DMS153 (cell line): ENCODE measurements at regions not wholly inside any gene's neighbourhood (a gene's known extent, or its start where the extent isn't known, plus 50 kb on each side); places are given as distances from the start of the nearest gene placed in this dataset.
"Not testable (repeated sequence)": the region's sequence is repeated elsewhere in the genome, so short reads cannot be mapped to it uniquely, and the experiment has no call there.

Experiments used
- DNase-seq: peaks from one replicate; lab custom pipeline; 2025; lab: John Stamatoyannopoulos, UW

DNA sequence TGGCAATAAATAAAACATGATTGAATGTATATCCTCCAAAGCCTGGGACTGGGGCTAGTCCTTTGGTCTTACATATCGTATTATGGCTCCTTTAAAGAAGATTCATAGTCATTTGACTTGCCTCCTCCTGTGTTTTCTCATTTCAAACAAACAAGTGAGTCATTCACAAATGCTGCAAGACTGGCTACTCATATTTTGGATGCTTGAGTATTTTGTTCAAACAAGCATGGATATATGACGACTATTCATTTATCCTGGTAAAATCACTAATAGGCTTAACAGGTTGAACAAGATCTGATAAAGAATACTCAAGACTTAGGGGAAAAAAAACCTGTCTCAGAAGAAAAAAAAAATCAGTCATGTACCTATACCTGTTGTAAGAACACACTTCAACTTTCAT lies 111.1 kb upstream of the CCDC28A start:
- no peak for DNase-seq

DNA sequence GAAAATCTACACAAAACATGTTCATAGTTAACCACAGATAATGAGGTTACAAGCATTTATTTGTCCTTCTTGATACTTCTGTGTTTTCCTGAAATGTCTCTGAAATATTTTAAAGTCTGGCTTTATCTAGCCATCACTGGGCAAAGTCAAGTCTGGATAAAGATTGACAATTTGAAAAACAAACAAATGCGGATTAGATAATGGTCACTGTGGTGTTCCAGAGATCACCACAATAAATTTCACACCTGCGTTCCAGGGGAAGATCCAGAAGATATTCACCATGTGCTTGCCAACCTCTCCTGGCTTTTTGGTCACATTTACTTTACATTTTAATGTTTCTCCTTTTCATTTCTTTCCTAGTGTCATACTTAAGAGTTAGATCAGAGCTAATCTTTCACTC lies 109.7 kb upstream of the CCDC28A start:
- DNase-seq: no peak

DNA sequence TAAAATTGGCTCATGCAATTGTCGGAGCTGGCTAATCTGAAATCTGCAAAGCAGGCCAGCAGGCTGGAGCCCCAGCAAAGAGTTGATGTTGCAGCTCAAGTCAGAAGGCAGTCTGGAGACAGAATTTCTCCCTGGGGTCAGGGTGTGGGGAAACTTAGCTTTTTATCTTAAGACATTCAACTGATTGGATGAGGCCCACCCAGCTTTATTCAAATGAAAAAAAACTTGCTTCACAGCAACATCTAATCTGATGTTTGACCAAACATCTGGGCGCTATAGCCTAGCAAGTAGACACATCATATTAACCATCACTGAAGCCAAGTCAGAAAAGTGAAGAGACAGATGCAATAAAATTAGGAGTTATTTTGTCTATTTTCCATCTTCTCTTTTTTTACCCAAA lies 108.8 kb upstream of the CCDC28A start:
- no peak for DNase-seq

DNA sequence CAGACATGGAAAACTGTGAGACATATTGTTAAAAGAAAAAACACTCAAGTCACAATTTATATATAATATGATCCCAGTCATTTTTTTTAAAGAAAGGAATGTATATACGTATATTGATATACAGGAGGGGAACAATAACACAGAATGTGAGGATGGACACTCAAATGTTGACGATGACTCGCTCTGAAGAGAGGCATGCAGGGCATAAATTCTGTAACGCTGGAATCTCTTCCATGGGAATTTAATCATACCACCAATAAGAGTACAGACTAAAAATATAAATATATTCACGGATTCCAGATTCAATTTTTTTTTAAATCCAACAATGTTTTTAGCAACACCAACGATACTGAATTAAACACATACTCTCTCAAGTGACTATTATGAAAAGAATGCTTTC lies 106.9 kb upstream of the CCDC28A start:
- no peak for DNase-seq

DNA sequence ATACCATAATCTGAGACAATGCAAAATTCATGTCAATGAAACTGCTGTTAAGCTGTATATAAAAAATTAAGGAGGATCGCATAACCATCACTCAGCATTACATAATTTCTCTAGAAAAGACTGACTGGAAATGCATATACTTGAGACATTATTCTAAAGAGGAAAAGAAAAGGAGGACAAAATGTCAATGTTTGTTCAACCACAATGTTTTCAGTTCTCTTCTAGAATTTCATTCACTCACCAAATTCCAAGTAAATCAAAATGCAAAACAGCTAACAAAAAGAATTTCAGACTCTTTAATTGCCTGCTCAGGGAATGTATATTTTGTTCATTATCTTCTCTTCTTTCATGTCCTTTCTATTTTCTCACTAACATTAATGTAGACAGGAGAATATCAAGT lies 106.2 kb upstream of the CCDC28A start:
- DNase-seq: no peak

DNA sequence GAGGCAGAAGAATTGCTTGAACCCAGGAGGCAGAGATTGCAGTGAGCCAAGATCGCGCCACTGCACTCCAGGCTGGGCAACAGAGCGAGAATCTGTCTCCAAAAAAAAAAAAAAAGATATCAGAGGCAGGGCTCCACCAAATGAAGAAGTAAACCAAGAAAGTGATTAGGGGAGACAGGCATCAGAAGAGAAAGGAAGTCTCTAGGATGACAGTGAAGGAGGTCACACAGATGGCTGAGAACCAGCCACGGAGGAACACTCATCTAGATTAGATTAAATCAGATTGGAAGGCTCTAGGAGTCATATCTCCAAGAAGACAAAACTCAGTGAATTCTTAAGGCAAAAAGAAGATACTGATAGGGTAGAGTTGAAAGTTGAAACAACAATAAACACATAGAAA lies 102.2 kb upstream of the CCDC28A start:
- DNase-seq: no peak

DNA sequence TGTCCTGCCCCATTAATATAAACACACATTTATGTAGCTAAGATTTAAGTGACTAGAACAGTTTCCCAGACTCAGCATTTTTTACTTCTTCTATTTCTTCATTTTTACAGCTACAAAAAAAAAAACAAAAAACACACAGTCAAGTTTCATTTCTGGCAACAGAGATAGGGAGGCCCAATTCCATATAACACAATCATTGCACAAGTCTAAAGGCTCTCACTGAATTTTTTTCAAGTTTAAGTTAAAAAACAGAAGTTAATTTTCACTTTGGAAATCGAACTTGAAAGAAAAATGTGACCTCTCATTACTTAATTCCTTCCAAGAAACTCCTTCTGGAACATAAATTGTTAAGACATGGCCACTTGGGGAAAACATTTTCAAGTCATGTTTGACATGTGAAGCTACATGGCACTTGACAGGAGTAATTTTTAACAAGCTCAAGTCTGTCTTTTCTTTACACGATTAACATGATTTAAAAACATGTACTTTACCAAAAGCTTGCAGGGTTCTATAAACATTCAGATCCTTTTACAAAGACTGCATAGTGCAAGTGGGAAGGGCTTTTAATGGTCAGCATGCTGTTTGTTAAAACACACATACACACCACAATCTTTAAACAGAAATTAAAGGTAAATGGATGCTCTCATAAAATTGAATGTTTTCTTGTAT lies 100.1 kb upstream of the CCDC28A start:
- DNase-seq: no peak

DNA sequence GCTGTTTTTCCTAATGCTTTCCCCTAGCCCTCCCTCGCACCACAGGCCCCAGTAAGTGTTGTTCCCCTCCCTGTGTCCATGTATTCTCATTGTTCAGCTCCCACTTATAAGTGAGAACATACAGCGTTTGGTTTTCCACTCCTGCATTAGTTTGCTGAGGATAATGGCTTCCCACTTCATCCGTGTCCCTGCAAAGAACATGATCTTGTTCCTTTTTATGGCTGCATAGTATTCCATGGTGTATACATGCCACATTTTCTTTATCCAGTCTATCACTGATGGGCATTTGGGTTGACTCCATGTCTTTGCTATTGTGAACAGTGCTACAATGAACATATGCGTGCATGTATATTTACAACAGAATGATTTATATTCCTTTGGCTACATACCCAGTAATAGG lies 99.1 kb upstream of the CCDC28A start:
- DNase-seq: not testable (repeated sequence)

DNA sequence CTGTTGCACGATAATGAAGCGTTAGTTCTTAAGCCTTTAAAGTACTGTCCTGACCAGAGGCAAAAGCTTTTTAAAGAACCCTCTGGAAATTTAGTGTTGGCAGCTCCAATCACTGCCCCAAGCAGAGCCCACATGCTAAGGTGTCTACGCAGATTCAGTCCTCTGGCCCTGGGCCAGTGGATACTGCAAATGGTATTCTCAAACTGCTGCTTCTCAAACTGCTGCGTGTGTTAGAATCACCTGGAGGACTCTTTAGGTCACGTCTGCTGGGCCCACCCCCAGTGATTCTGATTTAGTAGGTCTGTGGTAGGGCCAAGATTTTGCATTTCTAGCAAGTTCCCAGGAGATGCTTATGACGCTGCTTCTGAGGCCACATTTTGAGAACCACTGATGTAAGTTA lies 96.0 kb upstream of the CCDC28A start:
- DNase-seq: no peak

DNA sequence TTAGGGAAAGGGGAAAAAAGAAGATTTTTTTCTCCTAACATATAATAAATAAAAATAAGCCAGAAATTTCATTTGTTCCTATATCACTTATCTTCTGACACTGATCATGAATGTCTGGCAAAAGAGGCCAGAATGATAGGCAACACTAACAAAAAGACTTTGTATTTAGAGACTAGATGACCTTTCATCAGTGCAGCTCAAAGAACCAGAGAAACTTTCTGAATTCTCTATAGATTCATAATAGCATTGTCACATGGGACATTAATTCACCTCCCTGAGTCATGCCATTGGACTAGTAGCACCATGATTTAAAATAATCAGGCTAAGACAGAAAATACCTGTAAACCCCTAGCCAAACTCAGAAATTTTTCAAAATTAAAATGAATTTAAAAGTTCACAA lies 95.4 kb upstream of the CCDC28A start:
- DNase-seq: no peak

DNA sequence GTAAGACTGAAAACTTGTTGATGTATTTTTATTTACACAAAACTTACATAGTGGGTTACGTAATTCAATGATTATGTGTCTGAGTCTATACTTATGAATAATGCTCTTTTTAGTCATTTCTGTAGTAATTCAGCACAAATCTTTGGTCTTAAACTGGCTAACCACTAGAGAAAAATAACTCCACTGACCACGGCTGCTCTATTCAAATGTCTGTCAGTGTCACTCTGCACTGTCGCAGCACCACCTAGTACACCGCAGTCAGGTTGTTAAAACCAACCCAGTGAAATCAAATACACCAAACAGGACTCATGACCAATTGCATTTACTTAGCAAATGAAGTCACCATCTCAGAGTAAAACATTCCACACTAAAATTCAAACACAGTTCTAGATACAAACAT lies 93.5 kb upstream of the CCDC28A start:
- no peak for DNase-seq

DNA sequence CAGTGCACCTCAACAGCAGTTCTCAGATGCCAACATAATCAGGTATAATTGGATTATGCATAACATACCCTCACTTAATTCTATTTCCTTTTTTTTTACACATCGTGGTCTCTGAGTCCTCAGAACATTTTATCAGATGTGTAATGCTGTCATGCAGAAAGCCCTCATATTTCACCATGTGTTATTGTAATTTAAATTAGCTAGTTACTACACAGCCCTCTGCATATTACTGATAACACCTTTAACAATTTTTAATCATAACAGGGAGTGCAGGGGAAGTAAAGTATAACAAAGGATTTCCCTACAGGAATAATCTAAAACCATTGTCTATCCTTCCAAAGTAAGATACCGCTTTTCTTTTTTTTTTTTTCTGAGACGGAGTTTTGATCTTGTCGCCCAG lies 91.9 kb upstream of the CCDC28A start:
- DNase-seq: no peak

DNA sequence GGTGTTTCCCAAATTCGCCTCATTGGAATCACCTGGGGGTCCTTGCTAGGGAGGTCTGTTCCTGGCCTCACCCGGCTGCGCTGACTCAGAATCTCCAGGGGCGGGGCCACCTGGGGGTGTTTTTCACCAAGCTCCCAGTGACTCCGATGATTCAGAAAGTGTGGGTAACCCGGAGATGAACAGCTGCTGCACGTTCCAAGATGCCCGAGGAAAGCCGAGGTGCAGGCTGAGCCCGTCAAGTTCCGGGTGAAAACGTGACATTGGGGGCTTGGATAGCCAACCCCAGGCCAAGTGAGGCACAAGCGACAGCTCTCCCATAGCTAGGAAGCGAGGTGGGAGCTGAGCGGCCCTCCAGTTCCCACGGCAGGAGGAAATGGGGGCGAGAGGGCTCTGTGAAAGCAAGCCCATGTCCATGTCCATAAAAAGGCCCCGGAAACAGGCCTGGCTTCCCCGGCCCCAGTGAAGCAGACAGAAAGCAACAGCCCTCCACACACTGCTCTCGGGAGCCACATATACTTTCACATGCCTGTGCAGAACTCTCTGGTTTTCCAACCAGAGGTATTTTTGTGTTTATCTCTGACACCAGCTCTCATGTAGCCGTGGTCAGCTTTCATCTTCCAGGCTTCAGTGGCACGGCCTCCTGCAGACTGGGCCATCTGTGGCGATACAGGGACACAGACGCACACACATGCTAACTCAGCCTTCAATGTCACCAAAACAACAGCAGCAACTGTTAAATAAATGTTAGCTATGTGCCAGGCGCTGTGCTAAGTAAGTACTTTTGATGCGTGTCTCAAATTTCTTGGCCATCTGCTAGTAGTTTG lies 90.7 kb upstream of the CCDC28A start:
- DNase-seq: no peak

DNA sequence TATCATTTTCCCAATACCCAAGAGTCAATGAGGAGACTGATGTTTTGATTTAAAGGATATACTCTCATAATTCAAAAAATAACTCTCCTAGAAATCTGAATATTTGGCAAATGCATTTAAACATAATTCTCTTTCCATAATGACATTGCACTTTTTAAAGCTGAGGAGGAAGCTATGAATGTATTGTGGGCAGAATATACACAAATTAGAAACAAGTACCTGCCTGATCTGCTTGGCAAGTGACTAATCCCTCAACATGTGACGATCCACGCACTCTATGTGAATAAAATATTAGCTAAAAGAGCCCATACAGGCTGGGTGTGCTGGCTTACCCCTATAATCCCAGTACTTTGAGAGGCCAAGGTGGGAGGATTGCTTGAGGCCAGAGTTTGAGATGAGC lies 88.3 kb upstream of the CCDC28A start:
- no peak for DNase-seq

DNA sequence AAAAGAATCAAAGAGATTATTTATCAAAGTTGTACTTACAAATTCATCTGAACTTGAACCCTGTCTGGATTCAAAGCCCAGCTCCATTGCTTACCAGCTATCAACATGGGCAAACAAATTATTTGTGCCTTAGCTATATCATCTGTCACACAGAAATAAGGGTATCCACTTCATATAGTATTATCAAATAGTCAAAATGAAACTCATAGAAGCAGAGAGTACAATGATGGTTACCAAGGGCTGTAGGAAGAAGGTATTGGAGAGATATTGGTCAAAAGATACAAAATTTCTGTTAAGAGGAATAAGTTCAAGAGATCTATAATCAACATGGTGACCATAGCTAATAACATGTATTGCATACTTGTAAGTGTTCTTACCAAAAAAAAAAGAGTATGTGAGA lies 87.8 kb upstream of the CCDC28A start:
- DNase-seq: no peak

DNA sequence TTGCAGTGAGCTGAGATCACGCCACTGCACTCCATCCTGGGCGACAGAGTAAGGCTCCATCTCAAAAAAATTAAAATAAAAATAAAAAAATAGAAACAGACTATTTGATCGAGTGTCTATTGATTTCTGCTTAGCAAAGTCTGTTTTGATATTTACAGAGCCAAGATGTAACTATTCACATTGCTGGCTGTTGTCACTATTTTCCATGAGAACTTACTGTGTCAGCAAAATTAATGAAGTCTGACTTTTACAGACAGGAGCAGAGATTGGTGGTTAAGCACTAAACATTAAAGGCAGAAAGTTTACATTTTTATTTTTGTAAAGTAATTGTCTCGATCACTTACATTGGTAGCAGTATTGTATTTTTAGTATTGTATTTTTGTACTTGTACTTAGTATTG lies 85.0 kb upstream of the CCDC28A start:
- DNase-seq: no peak

DNA sequence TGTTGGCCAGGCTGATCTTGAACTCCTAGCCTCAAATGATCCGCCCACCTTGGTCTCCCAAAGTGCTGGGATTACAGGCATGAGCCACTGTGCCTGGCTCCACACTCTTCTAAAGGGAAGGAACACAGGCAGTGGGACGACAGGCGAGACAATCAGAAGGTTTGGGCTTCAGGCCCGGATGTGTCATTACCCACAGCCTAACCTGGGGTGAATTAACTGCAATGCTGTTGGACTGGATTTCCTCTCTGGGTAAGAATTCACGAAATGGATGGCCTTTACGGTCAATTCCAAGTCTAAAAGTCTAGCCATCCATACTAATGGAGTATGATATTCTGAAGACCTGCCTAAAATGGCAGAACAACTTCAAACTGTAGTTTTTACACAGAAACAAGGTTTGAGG lies 83.7 kb upstream of the CCDC28A start:
- no peak for DNase-seq

DNA sequence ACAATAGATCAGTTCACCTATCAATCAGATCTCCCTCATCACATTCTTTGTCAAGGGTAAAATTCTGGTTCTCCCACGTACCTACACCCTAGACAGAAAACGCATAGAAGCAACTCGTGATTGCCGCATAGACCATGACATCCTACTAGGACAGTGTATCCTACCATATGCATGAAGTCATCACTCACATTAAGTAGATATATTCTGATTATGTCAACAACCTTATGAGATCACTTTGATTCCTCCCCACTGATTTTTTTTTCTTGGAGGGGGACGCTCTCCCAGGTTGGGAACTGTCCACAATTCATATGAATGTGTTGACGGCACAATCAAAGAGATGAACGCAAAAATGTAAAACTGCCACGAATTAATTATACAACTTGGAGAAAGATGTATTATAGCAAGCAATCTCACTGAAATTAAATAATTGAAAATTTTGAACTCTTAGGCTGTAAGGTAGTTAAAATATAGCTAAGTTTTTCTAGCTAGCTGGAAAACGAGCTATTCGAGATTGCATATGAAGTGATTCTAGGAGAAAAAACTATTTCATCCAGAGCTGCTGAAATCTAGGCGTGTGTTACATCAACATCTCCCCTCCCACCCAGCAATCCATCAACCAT lies 82.5 kb upstream of the CCDC28A start:
- no peak for DNase-seq

DNA sequence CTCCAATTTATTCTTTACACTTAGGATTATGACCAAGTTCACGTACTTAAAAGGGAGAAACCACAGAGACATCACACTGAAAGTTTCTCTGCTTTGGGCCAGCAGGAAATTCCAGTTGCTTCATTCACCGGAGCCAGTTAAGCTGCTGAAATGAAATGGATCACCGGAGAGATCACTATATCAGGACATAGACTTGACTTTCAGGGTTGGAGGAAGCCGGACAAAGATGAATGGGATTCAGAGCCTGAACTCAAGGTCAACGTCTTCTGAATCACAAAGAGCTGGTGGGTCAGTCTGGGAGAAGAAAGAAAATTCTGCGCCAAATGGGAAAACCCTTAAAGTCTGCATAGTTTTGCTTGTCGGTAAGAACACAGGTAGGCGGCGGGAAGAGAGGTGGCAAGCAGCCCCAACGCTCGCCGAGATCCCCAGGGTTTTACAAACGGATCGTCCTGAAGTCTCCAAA lies 81.9 kb upstream of the CCDC28A start:
- no peak for DNase-seq

DNA sequence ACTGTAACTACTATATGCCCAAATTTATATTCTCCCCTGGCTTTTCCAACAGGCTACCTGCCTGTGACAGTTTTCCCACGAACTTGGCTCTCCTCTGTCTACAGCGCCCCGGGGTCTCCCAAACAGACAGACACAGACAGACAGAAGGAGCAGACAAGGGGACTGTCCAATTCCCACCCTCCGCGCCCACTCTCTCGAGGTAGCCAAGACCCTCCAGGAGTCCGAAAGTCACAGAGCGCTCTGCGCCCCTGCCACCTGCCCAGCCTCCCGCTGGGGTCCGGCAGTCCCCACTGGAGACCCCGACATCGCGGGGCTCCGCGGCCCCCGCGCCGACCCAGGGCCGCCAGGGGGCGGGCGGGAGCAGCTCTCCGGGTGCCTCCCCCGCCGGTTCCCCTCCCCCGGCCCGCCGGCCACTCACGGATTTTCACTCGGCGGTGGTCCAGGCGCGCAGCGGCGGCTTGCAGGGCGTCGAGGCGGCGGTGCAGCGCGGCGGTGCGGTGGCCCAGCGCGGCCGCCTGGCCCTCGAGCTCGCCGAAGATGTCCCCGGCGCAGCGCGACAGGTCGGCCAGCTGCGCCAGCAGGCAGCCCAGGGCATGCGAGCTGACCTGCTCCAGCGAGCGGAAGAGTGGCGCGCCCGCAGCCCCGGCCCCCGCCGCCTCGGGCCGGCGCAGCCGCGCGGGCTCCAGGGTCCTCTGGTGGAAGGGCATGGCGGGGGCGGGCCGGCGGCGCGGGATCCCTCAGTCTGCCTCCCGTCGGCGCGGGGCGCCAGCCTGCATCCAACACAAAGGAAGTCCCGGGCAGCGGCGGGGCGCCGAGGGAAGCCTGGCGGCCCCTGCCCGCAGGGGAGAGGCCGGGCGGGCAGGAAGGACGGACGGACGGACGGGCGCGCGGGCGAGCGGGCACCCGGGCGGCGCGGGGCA lies 81.3 kb upstream of the CCDC28A start:
- no peak for DNase-seq

DNA sequence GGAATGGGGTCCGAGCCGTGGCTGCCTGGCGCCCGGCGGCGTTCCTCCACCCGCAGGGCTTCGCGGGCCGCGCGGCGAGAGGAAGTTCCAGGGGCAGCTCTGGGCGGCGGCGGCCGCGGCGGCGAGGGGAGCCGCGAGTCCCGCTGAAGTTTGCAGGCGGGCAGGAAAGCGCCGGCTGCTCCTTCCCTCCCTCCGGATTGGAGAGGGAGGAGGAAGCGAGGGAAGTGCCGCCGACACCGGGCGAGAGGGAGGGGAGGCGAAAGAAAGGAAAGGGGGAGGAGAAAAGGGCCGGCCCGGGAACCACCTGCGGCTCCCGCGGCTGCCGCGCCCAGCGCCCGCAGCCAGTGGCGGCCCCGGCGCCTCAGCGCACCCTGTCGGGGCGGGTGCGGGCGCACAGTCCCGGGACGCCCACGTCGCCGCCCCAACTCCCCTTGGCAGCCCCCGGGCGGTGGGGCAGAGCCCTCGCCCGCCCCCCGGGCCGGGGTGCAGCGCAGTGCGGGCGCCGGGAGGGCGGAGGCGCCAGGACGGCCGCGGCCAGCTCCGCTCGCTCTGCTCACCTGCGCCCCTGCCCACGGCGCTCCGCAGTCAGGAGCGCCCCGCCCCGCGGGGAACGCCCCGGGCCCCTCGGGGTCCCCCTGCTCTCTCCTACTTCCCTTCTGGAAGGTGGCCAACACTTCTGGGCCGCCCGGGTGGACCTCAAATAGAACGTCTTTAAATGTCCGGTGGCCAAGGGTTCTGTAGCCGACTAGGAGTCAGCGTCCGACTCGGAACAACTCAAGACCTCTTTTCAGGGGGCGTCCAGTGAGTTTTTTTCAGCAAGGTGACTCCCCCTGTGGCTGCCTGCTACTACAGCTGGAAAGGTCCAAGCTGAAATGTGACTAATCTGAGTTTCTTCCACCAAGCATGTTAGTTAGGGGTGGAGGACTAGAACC lies 80.3 kb upstream of the CCDC28A start:
- DNase-seq: peak; percentile 70
